ENCODE measurements at regions not wholly inside any gene's neighbourhood (a gene's known extent, or its start where the extent isn't known, plus 50 kb on each side); places are given as distances from the start of the nearest gene placed in this dataset.
"Not testable (repeated sequence)": the region's sequence is repeated elsewhere in the genome, so short reads cannot be mapped to it uniquely, and the experiment has no call there.

DNA sequence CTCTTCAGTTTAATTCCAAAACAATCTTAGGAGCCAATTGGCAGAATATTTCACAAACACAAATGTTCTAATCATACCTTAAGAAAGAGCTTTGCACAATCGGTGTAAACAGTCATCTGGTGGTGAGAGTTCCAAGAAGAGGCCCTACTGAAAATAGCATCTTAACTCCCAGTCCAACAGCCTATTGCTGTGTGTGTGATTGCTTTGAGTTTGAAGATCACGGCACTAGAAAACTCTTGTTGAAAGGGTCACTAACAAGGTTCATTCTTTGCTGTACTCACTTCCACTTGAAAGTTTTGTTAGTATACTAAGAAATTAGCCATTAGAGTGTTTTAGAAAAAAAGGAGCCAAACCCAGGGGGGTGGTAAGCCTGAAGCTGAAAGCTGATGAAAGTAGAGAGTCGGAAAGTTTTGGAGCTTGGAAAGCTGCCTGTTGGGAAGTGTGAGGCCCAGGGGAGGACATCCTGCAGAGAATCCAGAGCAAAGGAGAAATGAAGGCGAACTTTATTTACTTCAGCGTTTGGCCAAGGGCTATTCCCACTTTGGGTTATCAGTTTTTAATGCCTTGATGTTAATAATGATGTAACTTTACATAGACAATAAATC is 180.3 kb upstream of the GHR start:
- no peak for DNase-seq (ENCODE audit: low read depth)

DNA sequence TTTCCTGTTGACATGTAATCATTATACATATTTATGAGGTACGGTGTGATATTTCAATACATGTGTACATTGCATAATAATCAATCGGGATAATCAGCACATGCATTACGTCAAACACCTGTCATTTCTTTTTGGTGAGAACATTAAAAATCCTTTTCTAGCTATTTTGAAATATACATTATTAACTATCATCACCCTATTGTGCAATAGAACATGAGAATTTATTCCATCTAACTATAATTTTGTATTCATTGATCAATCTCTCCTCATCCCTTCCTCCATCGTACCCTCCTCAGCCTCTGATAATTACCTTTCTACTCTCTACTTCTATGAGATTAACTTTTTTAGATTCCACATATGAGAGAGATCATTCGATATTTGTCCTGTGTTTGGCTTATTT is 170.9 kb upstream of the GHR start:
- DNase-seq (ENCODE audit: low read depth) = no peak

DNA sequence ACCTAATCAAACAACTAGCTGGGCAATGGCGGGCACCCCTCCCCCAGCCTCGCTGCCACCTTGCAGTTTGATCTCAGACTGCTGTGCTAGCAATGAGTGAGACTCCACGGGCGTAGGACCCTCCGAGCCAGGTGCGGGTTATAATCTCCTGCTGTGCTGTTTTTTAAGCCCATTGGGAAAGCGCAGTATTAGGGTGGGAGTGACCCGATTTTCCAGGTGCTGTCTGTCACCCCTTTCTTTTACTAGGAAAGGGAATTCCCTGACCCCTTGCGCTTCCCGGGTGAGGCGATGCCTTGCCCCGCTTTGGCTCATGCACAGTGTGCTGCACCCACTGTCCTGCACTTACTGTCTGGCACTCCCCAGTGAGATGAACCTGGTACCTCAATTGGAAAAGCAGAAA is 163.3 kb upstream of the GHR start:
- DNase-seq (ENCODE audit: low read depth) = not testable (repeated sequence)

DNA sequence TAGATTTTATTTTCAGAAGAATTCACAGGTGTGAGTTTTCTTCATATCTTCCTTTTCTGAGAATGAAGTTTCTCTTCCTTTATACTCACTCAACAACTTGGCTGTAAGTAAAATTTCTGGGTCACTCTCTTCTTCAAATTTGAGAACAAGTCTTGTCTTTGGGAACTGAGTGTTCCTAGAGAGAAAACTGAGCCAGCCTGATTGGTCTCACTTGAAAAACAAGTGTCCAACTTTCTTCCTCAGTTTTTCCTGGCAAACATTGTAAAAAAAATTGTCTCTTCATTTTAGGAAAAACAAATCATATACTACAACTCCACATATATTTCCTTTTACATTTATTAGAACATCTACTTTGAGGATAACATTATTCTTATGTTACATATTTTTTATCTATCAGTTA is 156.1 kb upstream of the GHR start:
- DNase-seq (ENCODE audit: low read depth) = no peak

DNA sequence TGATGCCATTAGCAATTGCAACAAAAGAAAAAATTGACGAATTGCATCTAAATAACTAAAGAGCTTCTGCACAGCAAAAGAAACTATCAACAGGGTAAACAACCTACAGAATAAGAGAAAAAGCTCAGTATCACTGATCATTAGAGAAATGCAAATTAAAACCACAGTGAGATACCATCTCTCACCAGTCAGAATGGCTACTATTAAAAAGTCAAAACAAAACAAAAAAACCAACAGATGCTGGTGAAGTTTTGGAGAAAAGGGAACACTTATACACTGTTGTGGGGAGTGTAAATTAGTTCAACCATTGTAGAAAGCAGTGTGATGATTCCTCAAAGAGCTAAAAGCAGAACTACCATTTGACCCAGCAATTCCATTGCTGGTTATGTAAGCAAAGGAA is 155.1 kb upstream of the GHR start:
- not testable (repeated sequence) for DNase-seq (ENCODE audit: low read depth)

DNA sequence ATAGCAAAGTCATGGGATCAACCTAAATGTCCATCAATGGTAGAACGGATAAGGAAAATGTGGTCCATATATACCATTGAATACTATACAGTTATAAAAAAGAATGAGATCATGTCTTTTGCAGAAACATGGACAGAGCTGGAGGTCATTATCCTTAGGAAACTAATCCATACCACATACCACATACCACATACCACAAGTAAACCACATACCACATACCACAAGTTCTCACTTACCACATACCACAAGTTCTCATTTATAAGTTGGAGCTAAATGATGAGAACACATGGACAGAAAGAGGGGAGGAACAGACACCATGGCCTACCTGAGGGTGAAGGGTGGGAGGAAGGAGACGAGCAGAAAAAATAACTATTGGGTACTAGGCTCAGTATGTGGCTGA is 154.6 kb upstream of the GHR start:
- DNase-seq (ENCODE audit: low read depth) = no peak

DNA sequence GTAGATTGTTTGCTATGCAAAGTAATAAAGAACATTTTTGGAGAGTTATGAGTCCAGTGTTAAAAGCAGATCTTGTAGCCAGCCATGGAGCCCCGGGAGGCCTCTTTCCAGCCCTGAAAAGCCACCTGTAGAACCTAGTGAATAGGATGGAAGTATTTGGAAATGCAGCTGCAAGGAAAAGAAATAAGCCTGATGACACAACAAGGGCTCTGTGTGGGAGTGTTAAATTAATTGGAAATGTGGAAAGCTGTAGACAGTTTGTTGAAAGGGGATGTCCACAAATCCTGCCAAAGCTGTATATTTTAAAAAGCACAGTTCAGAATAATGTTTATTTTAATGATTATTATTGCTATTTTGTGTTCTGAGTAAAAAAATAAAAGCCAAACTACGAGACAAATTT is 152.5 kb upstream of the GHR start:
- no peak for DNase-seq (ENCODE audit: low read depth)

DNA sequence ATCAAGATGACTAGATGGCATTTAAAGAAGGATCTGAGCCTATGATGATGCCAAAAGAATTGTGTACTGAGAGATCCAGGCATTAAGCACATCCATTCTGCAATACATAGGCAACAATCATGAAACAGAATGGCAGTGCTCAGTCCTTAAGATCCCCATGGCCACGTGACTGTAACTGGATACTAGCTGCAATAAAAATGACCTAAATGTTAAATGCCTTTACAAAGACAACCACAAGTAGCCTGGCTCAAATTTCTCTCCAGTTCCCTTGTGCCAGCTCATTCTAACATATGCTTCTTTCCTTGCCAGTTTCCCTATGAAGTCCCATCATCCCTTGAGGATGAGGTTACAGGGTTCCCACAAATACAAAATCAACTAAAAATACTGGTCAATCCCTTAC is 148.3 kb upstream of the GHR start:
- no peak for DNase-seq (ENCODE audit: low read depth)

DNA sequence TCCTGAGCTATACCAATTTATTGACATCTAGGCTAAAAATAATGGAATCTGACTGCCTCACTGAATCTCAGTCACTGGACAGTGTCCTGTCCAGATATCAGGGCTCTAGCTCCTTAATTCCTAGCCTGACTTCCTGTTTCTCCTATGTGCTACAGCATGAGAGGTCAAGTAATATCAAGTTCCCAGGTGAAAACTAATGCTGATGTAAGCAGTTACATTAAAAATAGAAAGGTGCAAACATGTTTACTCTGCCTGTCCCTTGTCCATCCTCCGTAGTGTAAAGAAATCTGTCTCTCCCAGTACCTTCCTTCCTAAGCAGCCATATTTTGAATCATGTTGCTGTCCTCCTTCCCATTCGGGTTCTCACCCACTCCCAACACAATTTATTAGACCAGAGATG is 145.9 kb upstream of the GHR start:
- no peak for DNase-seq (ENCODE audit: low read depth)

DNA sequence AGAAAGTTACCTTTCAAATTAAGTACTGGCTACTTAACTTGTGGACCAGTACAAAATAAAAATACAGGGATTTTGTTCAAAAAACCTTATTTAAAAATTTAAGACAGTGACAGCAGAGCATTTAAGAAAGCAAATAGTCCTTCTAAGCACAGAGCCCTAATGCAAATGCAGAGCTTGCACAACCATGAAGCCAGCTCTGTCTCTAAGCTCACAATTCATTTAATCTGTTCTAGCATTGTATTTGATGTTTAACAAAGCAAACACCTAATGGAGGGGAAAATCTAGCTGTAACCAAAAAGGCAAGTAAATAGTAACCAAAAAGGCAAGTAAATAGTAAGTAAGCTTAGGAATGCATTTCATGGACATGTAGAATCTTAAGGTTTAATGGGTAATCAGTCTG is 138.7 kb upstream of the GHR start:
- no peak for DNase-seq (ENCODE audit: low read depth)

DNA sequence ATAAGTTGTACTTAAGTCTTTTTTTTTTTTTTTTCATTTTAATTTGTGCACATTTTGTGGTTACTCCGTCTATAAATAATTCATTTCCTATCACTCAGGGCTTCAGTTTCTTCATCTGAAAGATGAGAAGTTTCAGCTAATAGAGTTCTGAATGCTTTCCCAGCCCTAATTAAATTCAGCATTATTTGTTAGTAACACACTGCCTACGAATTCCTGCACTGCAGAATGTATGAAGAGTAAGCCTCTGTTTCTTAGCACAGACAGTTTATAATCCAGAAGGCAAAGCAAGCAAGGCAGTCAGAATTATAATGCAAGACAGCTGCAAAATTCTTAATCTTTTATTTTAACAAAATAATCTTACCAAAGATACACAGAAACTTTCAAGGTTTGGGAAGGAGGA is 138.0 kb upstream of the GHR start:
- no peak for DNase-seq (ENCODE audit: low read depth)

DNA sequence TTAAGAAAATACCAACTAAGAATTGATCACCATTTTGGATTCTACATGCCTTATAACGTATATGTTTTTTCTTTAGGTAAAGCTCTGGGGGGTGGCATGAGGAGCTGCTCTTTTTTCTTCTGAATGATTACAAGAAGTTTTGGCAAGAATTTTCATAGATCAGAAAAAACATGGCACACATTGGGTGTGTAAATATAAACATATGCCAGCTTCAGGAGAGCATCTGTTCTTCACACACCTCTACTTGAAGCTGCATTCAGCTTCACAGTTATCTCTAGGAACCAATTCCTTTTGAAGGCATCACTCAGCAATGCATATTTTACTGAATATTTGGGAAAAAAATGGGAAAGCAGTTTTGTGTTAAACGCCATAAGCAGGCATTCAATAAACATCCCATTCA is 122.7 kb upstream of the GHR start:
- no peak for DNase-seq (ENCODE audit: low read depth)

DNA sequence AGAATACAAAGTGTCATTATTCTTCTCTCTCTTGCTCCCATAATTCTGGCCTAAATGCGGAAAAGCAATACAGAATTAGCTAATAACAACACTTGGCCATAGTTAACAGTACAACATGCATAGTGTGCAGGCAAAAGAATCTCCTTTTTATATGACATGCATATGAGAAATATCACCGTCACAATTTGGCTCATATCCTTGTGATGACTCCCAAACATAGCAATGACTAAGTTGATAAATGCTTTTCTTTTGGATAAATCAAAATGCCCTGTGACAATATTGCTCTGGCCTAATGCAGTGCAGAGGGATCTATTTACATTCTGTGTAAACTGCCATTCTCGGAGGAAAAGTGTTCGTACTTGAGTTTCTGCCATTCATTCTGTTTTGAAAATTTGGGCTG is 121.9 kb upstream of the GHR start:
- no peak for DNase-seq (ENCODE audit: low read depth)

DNA sequence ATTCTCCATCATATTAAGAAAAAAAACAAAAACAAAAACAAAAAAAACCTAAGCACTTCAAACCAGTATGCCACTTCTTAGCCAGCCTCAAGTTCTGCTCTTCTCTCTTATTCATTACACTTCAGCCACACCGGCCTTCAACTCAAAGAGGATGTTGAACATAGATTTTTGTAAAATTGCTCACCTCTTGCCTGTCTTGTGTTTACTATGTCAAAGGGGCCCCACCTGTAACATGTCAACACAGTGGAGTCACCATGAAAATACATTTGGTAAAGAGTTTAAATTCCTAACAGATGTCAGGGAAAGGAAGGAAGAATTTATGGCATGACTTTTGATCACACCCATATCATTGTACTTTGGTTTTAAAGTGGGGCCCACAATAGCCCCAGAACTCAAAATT is 121.1 kb upstream of the GHR start:
- DNase-seq (ENCODE audit: low read depth) = no peak

DNA sequence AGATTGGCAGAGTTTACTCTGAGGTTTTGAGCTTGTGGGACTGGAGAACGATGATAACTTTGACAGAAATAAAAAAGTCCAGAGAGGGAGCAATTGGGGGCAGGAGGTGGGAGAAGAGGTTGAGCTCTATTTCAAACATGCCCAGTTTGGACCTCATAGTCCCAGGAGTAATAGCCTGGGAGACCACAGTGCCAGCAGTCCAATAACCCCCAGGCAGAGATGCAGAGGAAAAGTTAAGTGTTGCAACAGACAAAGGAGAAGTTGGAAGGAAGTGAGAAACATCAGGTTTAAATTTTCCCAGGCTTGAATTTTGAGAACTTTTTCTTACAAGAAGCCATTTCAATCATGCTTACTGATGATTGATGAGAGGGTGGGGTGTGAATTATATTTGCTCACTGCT is 117.0 kb upstream of the GHR start:
- no peak for DNase-seq (ENCODE audit: low read depth)

DNA sequence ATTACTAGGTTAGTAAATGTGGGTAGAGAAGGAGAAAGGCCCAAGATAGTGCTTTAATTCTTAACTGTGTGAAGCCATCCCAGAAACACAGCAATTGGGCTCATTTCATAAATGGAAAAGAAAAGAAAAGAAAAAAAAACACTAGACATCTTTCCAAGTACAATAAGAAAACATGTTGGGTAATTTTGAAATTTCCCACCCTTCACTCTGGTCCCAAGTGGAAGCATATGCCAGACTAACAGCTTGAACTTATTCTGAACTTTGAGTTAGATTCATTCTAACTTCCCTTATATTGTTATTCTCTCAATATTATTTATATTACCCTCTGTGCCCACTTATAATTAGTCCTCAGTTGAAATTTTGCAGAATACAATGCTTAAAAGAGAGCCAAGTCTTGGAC is 113.4 kb upstream of the GHR start:
- DNase-seq (ENCODE audit: low read depth) = no peak

DNA sequence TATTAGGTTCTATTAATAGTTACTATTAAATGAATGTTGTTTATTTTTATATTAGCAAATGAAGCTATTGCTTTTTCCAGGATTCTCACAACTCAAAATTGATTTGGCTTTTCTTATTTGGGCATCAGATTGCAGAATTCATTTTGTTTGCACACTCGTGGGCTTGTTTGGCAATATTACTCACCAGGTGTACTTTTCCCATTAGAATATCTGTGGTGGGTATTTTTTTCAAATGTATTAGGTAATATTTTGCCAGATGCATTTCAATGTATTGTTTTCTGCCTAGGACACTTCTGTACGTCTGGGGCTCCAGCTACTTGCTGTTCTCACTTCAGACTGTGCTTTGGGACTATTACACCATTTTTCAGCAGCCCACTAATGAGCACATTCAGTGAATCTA is 108.0 kb upstream of the GHR start:
- no peak for DNase-seq (ENCODE audit: low read depth)

DNA sequence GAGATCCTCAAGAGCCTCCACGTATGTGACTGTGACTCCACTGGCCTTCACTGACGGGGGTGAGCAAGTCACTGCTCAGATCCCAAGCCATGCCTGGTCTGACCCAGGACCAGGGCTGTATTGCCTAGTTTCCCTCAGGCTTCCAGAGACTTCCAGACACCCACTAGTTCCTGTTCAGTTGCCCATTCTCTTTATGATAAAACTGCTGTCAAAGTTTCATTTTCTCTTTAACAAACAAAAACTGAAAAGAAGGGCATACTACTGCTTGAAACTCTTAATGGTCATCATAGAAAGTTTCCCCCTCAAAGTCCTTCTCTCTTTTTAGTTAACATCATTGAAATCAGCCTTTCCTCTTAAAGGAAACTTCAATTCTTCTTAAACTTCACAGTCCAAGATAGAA is 105.7 kb upstream of the GHR start:
- no peak for DNase-seq (ENCODE audit: low read depth)

DNA sequence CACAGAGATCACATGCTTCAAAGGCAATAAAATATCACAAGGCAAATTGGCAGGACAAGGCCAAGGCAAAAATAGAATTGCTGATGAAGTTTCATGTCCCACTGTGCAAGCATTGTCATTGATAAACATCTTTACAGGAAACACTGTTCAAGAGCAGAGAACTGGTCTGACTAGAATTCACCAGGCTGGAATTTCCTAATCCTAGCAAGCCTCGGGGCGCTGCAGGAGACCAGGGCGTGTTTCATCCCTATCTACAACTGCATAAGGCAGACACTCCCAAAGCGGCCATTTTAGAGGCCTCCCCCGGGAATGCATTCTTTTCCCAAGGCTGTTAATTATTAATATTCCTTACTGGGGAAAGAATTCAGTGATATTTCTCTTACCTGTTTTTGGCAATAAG is 103.7 kb upstream of the GHR start:
- not testable (repeated sequence) for DNase-seq (ENCODE audit: low read depth)

DNA sequence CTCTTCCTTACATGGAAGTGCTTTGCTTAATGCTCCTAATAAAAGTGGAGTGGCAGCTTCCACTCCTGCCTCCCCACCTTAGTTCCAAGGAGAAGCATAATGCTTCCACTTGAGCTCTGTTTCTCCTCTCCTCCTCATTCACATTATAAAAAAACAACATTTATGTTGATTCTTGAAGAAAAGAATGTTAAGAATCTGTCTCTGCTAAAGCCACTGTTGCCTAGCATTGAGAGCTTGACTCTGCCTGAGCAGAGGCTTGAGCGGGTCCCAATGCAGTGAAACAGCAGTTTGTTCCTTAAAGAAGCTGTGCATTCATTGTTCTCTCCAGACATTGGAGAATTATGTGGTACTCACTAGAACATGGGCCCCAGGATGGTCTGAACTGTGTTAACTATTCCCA is 101.5 kb upstream of the GHR start:
- no peak for DNase-seq (ENCODE audit: low read depth)

DNA sequence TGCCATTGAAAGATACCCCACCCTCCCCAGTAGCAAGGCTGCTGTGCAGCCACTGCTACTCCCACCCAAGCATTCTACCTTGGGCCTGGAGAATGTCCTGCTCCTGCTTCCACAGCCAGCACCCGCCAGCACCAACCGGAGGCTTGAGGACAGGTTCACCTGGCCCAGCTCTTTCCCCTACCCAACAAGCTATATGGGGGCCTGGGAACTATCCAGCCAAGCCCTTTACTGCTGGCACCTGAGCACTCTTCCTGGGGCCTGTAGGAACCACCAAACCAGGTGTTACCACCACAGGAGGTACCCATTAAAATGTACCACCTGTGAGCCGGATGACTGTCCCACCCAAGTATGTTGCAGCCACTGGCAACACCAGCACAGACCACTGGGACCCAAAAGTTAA is 86.1 kb upstream of the GHR start:
- no peak for DNase-seq (ENCODE audit: low read depth)

DNA sequence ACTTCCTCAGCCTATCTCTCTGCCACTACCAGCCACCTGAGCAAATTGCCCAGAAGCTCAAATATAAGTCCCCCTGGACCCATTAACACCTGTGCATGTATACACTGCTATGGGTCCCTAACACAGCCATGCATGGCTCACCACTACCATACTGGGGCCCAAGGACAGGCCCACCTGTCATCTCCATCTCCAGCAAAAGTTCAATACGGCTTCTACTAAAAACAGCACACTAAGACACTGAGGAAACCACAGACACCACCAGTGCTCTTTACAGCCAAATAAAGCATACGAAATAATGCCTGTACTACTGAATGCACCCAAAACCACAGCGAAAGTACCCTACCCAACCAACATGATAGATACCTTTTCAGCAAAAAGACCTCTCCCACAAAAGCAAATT is 85.6 kb upstream of the GHR start:
- no peak for DNase-seq (ENCODE audit: low read depth)

DNA sequence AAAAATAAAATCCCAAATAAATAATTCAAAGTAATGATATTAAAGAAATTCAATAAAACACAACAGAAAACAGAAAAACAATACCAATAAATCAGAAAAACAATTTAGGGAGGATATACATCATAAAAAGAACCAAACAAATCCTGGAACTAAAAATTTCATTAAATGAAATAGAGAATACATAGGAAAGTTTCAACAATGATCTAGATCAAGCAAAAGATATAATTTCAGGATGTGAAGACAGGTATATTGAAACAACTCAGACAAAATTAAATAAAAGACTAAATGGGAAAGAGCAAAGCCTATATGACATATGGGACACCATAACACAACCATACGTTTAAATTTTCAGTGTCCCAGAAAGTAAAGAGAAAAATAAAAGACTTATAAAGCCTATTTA is 85.1 kb upstream of the GHR start:
- DNase-seq (ENCODE audit: low read depth) = no peak

DNA sequence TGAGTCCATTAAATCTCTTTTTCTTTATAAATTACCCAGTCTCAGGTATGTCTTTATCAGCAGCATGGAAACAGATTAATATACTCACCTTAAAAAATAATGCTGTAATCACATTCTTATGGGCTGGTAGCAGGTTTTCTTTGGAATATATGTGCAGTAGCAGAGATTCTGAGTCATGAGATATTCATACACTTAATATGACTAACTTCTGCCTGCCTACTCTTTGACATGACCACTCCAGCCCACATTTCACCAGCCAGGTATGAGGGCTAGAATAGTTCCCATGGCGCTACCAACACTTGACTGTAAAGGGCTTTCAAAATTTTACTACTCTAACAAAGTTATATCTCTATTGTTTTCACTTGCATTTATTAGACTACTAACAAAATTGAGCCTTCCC is 74.1 kb upstream of the GHR start:
- no peak for DNase-seq (ENCODE audit: low read depth)

DNA sequence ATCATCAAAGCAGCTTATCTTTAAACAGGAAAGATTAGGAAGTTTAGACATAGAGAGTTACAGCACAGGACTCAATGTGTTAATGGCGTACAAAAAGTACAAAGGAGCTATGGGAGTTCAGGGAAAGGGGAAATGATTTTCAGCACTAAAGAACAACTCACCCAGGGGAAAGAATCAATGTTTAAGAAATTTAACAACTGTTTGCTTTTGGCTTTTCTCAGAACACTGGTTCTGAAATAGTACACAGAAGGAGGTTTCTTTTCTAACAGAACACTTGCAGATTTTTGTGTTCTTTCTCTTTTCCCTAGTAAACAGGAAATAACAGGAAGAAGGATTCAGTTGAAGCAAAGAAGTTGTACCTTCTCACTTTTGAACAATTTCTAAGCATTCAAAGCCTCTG is 71.3 kb upstream of the GHR start:
- DNase-seq (ENCODE audit: low read depth) = no peak
